Stimulated activated naive CD8-positive, alpha-beta T cell treated with anti-CD3 and anti-CD28 coated beads, Interleukin-15, Interleukin-2, amounts not matched to agents 100 ng/mL and 50 ng/mL, for 24 hours (primary cell): ENCODE measurements at regions not wholly inside any gene's neighbourhood (a gene's known extent, or its start where the extent isn't known, plus 50 kb on each side); places are given as distances from the start of the nearest gene placed in this dataset.
"Not testable (repeated sequence)": the region's sequence is repeated elsewhere in the genome, so short reads cannot be mapped to it uniquely, and the experiment has no call there.

ENCODE experiments used
- H3K27ac Mint-ChIP-seq: one replicate; pipeline ENCODE4 v1.8.0; 2021; ENCODE audit warnings: mild to moderate bottlenecking, mixed read lengths
- H3K27me3 Mint-ChIP-seq: one replicate; pipeline ENCODE4 v1.8.0; 2021; ENCODE audit warnings: mixed read lengths
- H3K36me3 Mint-ChIP-seq: one replicate; pipeline ENCODE4 v1.8.0; 2021; ENCODE audit warnings: low read depth, mixed read lengths
- H3K4me1 Mint-ChIP-seq: one replicate; pipeline ENCODE4 v1.8.0; 2021; ENCODE audit warnings: low read depth, mixed read lengths
- H3K4me3 Mint-ChIP-seq: one replicate; pipeline ENCODE4 v1.8.0; 2021; ENCODE audit warnings: mild to moderate bottlenecking, mixed read lengths
- H3K9me3 Mint-ChIP-seq: one replicate; pipeline ENCODE4 v1.8.0; 2021; ENCODE audit warnings: mixed read lengths

DNA sequence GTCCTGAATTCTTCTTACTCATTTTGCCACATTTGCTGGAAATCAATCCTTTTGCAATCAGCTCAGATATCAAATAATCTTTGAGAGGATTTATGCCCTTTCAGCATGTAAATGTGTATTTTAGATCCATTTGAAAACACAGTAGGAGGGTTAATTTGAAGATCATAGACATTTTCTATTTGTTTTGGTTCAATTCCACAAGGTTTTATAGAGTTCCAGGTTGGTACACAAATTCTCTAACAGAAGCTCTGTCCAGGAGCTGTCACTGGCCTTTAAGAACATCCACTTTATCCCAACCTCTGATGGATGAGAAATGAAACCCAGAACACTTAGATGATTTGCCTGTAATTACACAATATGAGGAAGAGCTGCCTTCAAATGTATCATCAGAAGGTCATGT is 157.3 kb upstream of the CHAC2 start:
- H3K27ac Mint-ChIP-seq: no peak overlapping the region
- H3K4me1 Mint-ChIP-seq: no peaks in the 10 kb centered on the region
- H3K36me3 Mint-ChIP-seq: no peaks in the 10 kb centered on the region
- no peak overlapping the region for H3K4me3 Mint-ChIP-seq
- H3K27me3 Mint-ChIP-seq: peaks cover 4% of the 10 kb centered on the region
- no peaks in the 10 kb centered on the region for H3K9me3 Mint-ChIP-seq

DNA sequence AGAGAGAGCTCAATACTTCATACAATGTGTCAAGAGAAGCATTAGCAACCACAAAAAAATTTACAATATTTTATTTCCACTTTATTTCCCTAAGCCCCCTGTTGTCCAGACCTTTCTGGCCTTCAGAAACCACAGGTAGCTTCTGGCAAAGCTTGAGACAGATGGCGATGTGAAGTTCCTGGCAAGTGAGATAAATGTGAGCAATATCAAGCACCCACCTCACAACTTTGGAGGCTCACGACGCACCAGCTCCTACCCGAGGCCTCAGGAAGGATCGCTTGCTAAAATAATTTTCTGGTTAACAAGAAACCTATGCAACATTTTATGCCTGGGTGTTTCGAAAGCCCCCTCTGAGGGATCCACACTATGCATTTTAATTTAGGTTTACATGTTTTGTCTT is 158.1 kb upstream of the CHAC2 start:
- H3K4me1 Mint-ChIP-seq: no peaks in the 10 kb centered on the region
- H3K36me3 Mint-ChIP-seq: no peaks in the 10 kb centered on the region
- no peaks in the 10 kb centered on the region for H3K9me3 Mint-ChIP-seq
- peaks cover 4% of the 10 kb centered on the region for H3K27me3 Mint-ChIP-seq
- no peak overlapping the region for H3K27ac Mint-ChIP-seq
- no peak overlapping the region for H3K4me3 Mint-ChIP-seq

DNA sequence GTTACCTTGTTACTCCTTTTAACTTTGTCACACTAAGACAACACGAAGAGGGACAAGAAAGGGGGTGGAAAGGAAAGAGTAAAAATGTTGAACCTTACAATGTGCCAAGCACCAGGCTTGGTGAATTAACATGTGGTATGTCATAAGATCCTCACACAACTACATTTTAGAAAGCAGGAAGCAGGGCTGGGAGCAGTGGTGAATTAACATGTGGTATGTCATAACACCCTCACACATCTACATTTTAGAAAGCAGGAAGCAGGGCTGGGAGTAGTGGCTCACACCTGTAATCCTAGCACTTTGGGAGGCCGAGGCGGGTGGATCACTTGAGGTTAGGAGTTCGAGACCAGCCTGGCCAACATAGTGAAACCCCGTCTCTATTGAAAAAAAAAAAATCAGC is 159.3 kb upstream of the CHAC2 start:
- H3K27me3 Mint-ChIP-seq: no peaks in the 10 kb centered on the region

DNA sequence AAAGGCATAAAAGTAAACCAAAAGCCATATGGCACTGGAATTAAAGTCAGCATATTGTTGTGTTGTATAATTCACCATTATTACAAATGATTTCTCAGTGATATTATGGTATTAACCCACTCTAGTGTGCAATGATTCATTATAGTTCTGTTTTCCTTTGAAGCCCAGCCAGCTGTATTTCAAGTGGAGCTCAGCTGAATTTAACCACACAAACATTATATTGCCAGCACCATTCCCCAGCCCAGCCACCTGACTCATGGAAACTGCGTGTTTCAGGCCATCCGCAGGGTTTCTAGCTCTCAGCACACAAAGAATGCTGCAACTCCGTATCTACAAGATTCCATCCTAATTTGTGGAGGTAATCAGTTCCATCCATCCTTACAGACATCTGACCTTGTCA is 166.8 kb upstream of the CHAC2 start:
- H3K4me3 Mint-ChIP-seq: no peak overlapping the region
- H3K27me3 Mint-ChIP-seq: peaks cover 9% of the 10 kb centered on the region
- H3K9me3 Mint-ChIP-seq: no peaks in the 10 kb centered on the region
- no peaks in the 10 kb centered on the region for H3K36me3 Mint-ChIP-seq
- H3K4me1 Mint-ChIP-seq: no peaks in the 10 kb centered on the region
- no peak overlapping the region for H3K27ac Mint-ChIP-seq

More for the DNA sequence above, 159.3 kb upstream of the CHAC2 start:
- Mint-ChIP-seq H3K9me3 (no peaks in the 10 kb centered on the region), H3K4me1 (no peaks in the 10 kb centered on the region), H3K36me3 (no peaks in the 10 kb centered on the region), H3K4me3 (no peak overlapping the region), H3K27ac (no peak overlapping the region)

DNA sequence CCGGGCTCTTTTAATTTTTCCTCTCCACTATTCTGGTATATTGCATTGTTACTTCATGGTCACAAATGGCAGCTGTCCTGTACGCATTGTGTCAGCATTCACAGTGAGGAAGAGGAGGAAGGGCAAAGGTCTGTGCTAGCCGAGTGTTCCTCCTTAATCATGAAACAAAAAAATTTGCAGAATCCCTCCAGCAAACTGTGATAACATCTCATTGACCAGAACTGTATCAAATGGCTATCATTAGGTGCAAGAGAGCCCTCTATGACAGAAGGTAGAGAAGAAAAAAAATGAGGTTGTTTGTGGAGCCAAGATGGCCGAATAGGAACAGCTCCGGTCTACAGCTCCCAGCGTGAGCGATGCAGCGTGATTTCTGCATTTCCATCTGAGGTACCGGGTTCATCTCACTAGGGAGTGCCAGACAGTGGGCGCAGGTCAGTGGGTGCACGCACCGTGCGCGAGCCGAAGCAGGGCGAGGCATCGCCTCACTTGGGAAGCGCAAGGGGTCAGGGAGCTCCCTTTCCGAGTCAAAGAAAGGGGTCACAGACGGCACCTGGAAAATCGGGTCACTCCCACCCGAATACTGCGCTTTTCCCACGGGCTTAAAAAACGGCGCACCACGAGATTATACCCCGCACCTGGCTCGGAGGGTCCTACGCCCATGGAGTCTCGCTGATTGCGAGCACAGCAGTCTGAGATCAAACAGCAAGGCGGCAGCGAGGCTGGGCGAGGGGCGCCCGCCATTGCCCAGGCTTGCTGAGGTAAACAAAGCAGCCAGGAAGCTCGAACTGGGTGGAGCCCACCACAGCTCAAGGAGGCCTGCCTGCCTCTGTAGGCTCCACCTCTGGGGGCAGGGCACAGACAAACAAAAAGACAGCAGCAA is 180.6 kb upstream of the CHAC2 start:
- H3K4me3 Mint-ChIP-seq, H3K27me3 Mint-ChIP-seq, H3K27ac Mint-ChIP-seq, H3K4me1 Mint-ChIP-seq, H3K36me3 Mint-ChIP-seq, H3K9me3 Mint-ChIP-seq: not testable (repeated sequence)

DNA sequence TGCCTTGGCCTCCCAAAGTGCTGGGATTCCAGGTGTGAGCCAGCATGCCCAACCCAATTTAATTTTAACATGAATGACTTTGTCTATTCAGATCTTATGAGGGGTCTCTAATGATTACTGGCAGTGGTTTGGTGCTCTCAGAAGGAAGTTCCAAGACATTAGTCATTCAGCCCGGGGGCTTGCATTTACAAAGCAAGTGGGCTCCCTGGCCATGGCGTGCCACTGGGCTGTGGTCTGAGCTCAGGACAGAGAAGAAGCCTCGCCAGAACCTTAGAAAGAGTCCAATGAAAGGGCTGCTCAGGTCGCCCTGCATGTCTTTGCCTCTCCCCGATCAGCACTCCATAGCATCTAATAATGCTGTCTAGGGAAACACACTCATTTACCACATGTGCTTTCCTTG is 182.6 kb upstream of the CHAC2 start:
- Mint-ChIP-seq H3K9me3 (no peaks in the 10 kb centered on the region), H3K4me1 (no peaks in the 10 kb centered on the region), H3K36me3 (no peaks in the 10 kb centered on the region), H3K27me3 (peaks cover 4% of the 10 kb centered on the region), H3K27ac (no peak overlapping the region), H3K4me3 (no peak overlapping the region)

DNA sequence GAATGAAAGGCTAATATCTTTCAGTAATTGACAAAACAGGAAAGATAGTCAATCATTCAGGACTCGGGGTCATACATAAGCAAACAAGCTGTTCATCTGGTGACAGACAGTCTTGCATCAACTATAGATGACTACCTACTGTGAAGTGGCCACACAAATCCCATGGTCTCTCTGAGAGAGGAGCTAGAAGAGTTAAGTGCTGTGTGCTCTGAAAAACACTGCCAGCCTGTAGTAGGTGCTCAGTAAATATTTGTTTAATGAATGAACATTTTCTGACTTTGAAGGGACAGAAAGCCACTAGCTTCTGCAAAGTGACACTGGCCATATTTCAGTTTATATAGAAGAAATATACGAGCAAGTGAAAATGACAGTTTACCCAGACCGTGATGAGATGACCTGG is 184.0 kb upstream of the CHAC2 start:
- H3K4me3 Mint-ChIP-seq: no peak overlapping the region
- no peak overlapping the region for H3K27ac Mint-ChIP-seq
- H3K9me3 Mint-ChIP-seq: no peaks in the 10 kb centered on the region
- H3K27me3 Mint-ChIP-seq: peaks cover 4% of the 10 kb centered on the region
- H3K36me3 Mint-ChIP-seq: no peaks in the 10 kb centered on the region
- H3K4me1 Mint-ChIP-seq: no peaks in the 10 kb centered on the region

DNA sequence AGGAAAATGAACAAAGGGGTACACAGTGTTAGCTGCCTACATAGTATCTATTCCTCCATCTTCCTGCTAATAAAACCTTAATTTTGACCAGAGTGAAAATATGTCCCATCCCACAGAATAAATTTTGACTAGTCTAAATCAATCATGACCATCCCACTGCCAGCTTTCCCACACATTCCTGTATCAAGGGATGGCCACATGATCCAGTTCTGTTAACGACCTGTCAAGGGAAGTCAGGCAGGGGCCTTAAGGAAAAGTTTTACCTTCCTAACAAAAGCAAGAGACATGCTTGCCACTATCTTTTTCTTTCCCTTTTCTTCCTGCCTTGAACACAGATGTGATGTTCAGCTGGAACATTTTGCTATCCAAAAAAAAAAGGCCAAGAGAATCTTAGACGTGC is 185.0 kb upstream of the CHAC2 start:
- H3K36me3 Mint-ChIP-seq: no peaks in the 10 kb centered on the region
- peaks cover 4% of the 10 kb centered on the region for H3K27me3 Mint-ChIP-seq
- H3K4me3 Mint-ChIP-seq: no peak overlapping the region
- H3K27ac Mint-ChIP-seq: no peak overlapping the region
- H3K4me1 Mint-ChIP-seq: no peaks in the 10 kb centered on the region
- H3K9me3 Mint-ChIP-seq: no peaks in the 10 kb centered on the region

DNA sequence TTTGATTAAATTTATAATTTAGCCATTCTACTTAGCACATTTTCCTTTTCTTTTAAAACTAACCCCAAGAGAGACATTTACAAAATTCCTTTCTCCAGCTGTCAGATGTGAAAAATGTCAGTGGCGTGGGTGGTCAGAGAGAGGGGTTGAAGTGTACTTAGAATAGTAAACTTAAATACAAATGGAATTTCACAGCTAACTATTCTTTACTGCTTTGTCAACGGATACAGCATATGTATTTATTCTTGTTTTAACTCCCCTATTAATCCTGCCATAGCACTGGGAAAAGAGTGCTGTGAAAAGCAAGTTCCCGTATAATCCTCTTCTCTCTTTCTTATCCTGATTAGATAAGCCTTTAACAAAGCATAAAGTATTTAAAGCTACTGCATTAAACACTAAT is 191.4 kb upstream of the CHAC2 start:
- Mint-ChIP-seq H3K36me3 (no peaks in the 10 kb centered on the region), H3K4me3 (no peak overlapping the region), H3K4me1 (no peaks in the 10 kb centered on the region), H3K9me3 (no peaks in the 10 kb centered on the region), H3K27me3 (peaks cover 4% of the 10 kb centered on the region), H3K27ac (no peak overlapping the region)

DNA sequence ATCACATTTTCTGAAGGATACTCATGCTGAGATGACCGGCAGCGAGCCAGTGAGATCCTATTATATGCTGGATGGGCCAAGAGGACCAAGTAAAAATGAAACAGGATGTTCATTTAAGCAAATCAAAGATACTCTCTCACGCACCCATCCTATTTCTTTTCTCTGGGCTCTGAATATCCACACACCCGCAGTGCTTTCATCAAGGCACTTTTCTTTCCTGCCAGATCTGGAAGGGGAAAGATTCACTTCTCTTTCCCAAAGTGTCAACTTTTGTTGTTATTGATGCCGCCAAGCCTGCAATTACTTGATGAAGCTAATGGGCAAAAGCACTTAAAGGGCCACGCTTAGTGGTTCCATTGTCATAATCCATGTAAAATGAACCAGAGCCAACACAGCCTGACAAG is 191.9 kb upstream of the CHAC2 start:
- H3K27me3 Mint-ChIP-seq: peaks cover 4% of the 10 kb centered on the region
- no peak overlapping the region for H3K4me3 Mint-ChIP-seq
- H3K9me3 Mint-ChIP-seq: no peaks in the 10 kb centered on the region
- H3K27ac Mint-ChIP-seq: no peak overlapping the region
- H3K36me3 Mint-ChIP-seq: no peaks in the 10 kb centered on the region
- H3K4me1 Mint-ChIP-seq: no peaks in the 10 kb centered on the region

DNA sequence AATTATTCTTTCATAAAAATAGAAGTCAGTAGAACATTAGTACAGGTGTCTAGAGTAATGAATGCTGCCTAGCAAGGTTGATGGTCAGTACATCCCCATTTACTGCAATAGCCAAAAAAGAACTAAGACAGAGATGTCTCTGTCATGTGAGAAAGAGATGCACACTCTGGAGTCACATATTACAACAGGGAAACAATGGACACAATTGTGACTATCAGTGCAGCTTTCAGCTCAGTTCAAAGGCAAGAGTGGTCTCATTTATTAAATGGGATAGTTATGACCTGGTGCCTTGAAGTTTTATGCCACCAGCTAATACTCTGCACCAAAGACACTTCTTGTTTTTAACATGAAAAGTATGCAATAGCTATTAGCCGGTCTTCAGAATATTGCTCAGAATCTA is 194.9 kb upstream of the CHAC2 start:
- H3K27ac Mint-ChIP-seq: no peak overlapping the region
- no peak overlapping the region for H3K4me3 Mint-ChIP-seq
- peaks cover 8% of the 10 kb centered on the region for H3K27me3 Mint-ChIP-seq
- no peaks in the 10 kb centered on the region for H3K36me3 Mint-ChIP-seq
- H3K4me1 Mint-ChIP-seq: peaks cover 3% of the 10 kb centered on the region
- H3K9me3 Mint-ChIP-seq: no peaks in the 10 kb centered on the region

DNA sequence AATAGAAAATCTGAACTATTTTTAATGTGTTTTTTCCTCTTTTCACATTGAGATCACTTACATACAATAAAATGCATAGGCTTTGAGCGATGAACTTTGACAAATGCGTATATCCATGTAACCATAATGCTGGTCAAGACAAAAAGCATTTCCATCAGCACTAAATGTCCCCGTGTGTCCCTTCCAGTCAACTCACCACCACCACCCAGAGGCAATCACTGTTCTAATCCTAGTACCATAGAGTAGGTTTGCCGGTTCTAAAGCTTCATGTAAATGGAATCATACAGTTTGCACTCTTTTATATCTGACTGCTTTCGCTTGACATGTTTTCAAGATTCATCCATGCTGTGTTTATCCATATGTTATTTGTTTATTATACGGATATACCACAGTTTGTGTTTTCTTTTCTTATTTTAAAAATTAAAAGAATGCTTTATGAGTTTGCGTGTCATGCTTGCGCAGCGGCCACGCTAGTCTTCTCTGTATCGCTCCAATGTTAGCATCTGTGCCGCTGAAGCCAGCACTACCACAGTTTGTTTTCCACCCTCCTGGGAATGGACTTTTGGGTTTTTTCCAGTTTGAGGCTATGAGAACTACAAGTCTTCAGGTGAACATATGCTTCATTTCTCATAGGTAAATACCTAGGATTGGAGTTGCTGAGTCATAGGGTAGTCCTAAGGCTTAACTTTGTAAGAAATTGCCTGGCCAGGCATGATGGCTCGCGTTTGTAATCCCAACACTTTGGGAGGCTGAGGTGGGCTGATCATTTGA is 197.5 kb upstream of the CHAC2 start:
- Mint-ChIP-seq H3K36me3 (no peaks in the 10 kb centered on the region), H3K27ac (no peak overlapping the region)

DNA sequence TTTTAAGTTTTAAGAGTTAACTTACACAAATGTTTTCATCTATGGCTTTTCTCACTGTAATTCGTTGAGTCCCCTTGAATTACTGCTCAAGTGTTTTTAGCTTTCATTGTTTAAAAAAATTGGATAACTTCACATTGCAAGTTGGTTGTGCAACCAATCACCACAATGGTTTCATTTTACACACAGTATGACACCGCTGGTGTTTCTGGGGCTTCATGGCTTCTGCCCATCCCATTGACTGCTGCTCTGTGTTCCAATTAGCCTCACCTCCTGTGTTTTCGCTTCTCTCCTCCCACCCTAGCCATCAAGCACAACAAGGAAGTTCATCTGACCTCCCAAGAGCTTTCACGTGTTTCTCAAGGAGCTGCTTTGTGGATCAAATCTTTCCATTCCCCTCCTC is 199.1 kb upstream of the CHAC2 start:
- Mint-ChIP-seq H3K27me3 (peaks cover 9% of the 10 kb centered on the region), H3K9me3 (no peaks in the 10 kb centered on the region), H3K4me1 (peaks cover 3% of the 10 kb centered on the region), H3K36me3 (no peaks in the 10 kb centered on the region), H3K27ac (no peak overlapping the region), H3K4me3 (no peak overlapping the region)

More for the DNA sequence above, 197.5 kb upstream of the CHAC2 start:
- Mint-ChIP-seq H3K4me3 (no peak overlapping the region), H3K9me3 (no peaks in the 10 kb centered on the region), H3K27me3 (peaks cover 9% of the 10 kb centered on the region), H3K4me1 (peaks cover 3% of the 10 kb centered on the region)

DNA sequence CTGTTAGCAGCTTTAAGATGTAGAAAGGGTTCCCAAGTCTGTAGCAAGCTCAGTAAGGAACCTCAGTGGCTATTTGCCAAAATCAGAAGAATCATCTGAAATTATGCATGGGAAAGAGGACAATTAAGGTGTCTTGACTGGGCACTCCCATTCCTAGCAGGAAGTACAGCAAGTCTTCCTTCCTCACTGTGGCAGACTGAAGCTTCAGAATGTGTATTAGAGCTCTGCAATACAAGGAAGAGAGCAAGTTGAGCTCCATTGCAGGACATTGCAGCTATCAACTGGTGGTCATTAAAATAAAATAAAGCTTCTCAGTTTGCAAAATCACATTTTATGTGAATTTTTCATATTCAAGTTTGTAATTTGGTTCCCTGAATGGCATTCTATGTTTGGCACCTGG is 200.5 kb upstream of the CHAC2 start:
- Mint-ChIP-seq H3K36me3 (no peaks in the 10 kb centered on the region), H3K27ac (no peak overlapping the region), H3K9me3 (no peaks in the 10 kb centered on the region), H3K27me3 (peaks cover 9% of the 10 kb centered on the region), H3K4me3 (no peak overlapping the region), H3K4me1 (peaks cover 3% of the 10 kb centered on the region)

DNA sequence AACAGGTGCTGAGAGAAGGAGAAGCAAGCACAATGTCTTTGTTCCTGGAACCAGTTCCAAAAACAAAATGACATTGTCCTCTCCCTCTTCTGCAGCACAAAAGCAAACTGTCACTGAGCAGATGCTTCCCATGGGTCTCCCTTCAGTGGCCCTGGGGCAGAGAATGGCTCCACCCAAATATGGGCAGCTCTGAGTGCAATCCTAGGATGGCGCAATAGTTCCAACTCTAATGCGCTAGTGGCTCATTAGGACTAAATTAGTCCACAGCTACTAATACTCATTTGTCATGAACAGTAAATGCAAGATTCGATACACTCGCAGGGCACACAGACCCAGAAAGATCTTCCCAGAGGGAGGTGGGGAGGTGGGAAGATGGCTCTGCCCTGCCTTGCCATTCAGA is 205.2 kb upstream of the CHAC2 start:
- no peaks in the 10 kb centered on the region for H3K4me1 Mint-ChIP-seq
- peaks cover 6% of the 10 kb centered on the region for H3K27me3 Mint-ChIP-seq
- no peak overlapping the region for H3K27ac Mint-ChIP-seq
- peaks cover 1% of the 10 kb centered on the region for H3K9me3 Mint-ChIP-seq
- no peaks in the 10 kb centered on the region for H3K36me3 Mint-ChIP-seq
- no peak overlapping the region for H3K4me3 Mint-ChIP-seq
